ENCODE measurements at regions not wholly inside any gene's neighbourhood (a gene's known extent, or its start where the extent isn't known, plus 50 kb on each side); places are given as distances from the start of the nearest gene placed in this dataset.

DNA sequence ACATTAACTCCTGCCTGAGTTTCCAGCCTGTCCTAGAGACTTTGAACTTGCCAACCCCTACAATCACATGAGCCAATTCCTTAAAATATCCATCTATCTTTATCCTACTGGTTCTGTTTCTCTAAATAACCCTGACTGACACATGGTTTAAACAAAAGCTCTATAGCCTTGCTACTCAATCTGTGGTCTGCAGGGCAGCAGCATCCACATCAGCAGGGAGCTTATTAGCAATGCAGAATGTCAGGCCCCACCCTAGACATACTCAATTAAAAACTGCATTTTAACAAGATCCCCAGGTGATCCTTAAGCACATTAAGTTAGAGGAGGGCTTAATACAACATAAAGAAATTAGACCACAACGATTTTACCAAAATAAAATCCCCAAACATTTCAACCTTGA is 108.3 kb upstream of the CPSF6 start:
- TF ChIP-seq POLR2A (IDR thresholded peaks at IDR 0.05; ENCODE audit: low read depth, low read length) (no peak), POLR2AphosphoS5 (IDR thresholded peaks at IDR 0.05; ENCODE audit: low read depth, low read length) (no peak)
